ENCODE measurements at regions not wholly inside any gene's neighbourhood (a gene's known extent, or its start where the extent isn't known, plus 50 kb on each side); places are given as distances from the start of the nearest gene placed in this dataset.

DNA sequence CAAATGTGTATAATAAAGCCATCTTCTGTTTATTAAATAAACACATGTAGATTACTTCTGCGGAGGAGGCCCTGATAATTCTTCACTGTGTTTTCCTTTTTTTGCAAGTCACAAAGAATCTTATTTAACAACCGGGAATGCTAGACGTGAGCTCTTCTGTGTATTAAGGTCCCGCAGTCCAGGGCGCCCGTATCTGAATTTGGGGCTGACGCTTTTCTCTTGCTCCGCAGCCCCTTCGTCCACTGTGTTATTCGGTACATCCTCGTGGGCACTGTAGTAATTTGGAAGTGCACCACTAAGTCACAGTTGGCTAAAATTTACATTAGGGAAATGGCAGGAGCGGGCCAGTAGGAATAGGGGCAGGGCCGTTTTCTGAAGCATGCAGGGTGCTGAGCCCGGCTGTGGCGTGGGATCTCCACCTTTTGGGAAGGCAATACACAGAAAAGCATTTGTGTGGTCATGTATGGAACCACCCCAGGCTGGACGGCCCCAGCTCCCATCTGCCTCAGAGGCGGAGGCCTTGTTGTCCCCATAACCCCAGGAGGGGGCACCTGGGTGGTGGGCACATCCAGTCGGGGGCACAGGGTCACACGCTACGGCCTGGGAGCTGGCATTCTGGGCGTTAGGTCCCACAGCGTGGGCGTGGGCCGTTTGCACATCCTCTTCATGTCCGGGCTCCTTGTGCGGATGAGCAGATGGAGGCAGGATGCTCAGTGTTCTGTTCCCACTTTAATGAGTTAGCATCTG, 258.7 kb upstream of the IRX4 start:
- Mint-ChIP-seq H3K27me3 (ENCODE audit: unreplicated experiment) (no peaks in the 10 kb centered on the region), H3K4me1 (ENCODE audit: unreplicated experiment) (no peaks in the 10 kb centered on the region), H3K4me3 (ENCODE audit: unreplicated experiment) (no peak overlapping the region)

DNA sequence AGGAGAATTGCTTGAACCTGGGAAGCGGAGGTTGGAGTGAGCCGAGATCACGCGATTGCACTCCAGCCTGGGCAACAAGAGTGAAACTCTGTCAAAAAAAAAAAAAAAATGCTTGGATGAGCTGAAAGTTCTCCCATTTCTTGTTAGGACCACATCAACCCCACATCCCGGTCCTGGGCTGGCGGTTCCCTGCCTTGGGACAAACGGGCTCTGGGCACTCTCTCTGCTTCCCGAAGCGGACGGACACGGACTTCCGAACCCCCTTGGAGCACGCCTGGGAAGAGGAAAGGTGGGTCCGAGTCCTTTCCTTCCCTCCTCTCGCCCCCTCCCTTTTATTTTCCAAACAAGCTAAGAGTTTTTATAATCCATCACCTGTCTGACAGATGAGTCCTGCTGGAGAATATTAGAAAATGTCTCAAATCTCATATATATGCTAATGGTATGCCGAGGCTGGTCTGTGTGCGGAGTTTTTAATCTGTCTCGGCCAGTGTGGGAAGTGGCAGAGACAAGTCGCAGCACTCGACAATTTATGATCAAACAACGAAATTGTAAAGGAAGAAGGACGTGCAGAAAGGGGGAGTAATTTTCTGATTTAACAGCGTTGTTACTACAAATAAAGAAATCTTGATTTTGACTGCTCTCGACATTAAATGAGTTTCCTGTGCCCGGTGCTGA, 257.9 kb upstream of the IRX4 start:
- Mint-ChIP-seq H3K27ac (ENCODE audit: unreplicated experiment) (no peak overlapping the region), H3K36me3 (ENCODE audit: unreplicated experiment) (no peaks in the 10 kb centered on the region), H3K4me3 (ENCODE audit: unreplicated experiment) (no peak overlapping the region), H3K4me1 (ENCODE audit: unreplicated experiment) (peaks cover 5% of the 10 kb centered on the region), H3K9me3 (ENCODE audit: unreplicated experiment) (peaks cover 4% of the 10 kb centered on the region), H3K27me3 (ENCODE audit: unreplicated experiment) (no peaks in the 10 kb centered on the region)
- TF ChIP-seq, protein P1, sequence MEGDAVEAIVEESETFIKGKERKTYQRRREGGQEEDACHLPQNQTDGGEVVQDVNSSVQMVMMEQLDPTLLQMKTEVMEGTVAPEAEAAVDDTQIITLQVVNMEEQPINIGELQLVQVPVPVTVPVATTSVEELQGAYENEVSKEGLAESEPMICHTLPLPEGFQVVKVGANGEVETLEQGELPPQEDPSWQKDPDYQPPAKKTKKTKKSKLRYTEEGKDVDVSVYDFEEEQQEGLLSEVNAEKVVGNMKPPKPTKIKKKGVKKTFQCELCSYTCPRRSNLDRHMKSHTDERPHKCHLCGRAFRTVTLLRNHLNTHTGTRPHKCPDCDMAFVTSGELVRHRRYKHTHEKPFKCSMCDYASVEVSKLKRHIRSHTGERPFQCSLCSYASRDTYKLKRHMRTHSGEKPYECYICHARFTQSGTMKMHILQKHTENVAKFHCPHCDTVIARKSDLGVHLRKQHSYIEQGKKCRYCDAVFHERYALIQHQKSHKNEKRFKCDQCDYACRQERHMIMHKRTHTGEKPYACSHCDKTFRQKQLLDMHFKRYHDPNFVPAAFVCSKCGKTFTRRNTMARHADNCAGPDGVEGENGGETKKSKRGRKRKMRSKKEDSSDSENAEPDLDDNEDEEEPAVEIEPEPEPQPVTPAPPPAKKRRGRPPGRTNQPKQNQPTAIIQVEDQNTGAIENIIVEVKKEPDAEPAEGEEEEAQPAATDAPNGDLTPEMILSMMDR (IDR thresholded peaks at IDR 0.05): no peak
- no peak for DNase-seq (ENCODE audit: extremely low spot score, unreplicated experiment)

More for the DNA sequence above, 258.7 kb upstream of the IRX4 start:
- DNase-seq (ENCODE audit: extremely low spot score, unreplicated experiment): no peak
- Mint-ChIP-seq H3K36me3 (ENCODE audit: unreplicated experiment) (no peaks in the 10 kb centered on the region), H3K9me3 (ENCODE audit: unreplicated experiment) (peaks cover 2% of the 10 kb centered on the region), H3K27ac (ENCODE audit: unreplicated experiment) (no peak overlapping the region)
- TF ChIP-seq, protein P1 (IDR thresholded peaks at IDR 0.05): no peak

DNA sequence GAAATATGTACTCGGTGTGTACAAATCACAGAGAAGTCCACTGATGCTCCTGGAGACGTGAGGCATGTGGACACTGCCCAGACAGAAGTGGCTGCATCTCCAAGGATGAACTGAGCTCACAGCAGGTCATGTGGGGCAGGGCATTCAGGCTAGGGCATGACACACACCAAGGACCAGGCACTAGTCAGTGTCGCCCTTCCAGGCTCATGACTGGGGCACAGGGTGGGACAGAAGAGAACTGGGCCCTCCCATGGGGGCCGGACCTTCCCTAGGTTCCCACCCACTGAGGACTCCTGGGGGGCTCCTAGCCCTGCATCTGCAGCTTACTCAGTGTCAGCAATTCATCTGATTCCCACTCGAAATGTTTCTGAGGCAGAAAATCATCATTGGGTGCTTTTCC, 256.8 kb upstream of the IRX4 start:
- Mint-ChIP-seq H3K4me1 (ENCODE audit: unreplicated experiment) (peaks cover 13% of the 10 kb centered on the region), H3K4me3 (ENCODE audit: unreplicated experiment) (no peak overlapping the region), H3K27ac (ENCODE audit: unreplicated experiment) (no peak overlapping the region), H3K9me3 (ENCODE audit: unreplicated experiment) (peaks cover 4% of the 10 kb centered on the region), H3K27me3 (ENCODE audit: unreplicated experiment) (no peaks in the 10 kb centered on the region), H3K36me3 (ENCODE audit: unreplicated experiment) (no peaks in the 10 kb centered on the region)
- DNase-seq (ENCODE audit: extremely low spot score, unreplicated experiment): no peak
- TF ChIP-seq, protein P1 (IDR thresholded peaks at IDR 0.05): no peak

DNA sequence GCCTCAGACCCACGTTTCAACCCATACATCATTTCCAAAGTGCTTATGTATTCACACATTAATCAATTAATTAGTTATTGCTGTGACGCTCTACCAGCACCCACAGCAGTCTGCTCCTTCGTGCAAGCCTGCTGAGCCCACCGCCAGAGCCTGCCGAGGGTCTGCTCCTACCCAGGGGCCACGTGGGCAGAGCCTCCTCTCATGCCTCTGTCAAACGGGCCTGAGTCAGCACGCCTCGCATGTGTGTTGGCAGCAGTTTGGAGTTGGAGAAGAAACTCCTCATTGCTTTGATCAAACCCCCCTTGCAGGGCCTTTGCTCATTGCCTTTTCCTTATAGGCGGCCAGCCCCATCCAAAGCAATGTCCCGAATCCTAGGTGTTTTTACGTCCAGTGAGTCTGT, 256.2 kb upstream of the IRX4 start:
- Mint-ChIP-seq H3K4me3 (ENCODE audit: unreplicated experiment) (no peak overlapping the region), H3K27me3 (ENCODE audit: unreplicated experiment) (no peaks in the 10 kb centered on the region), H3K9me3 (ENCODE audit: unreplicated experiment) (peaks cover 4% of the 10 kb centered on the region), H3K36me3 (ENCODE audit: unreplicated experiment) (no peaks in the 10 kb centered on the region), H3K27ac (ENCODE audit: unreplicated experiment) (no peak overlapping the region), H3K4me1 (ENCODE audit: unreplicated experiment) (peaks cover 15% of the 10 kb centered on the region)
- TF ChIP-seq, protein P1 (IDR thresholded peaks at IDR 0.05): no peak
- no peak for DNase-seq (ENCODE audit: extremely low spot score, unreplicated experiment)

DNA sequence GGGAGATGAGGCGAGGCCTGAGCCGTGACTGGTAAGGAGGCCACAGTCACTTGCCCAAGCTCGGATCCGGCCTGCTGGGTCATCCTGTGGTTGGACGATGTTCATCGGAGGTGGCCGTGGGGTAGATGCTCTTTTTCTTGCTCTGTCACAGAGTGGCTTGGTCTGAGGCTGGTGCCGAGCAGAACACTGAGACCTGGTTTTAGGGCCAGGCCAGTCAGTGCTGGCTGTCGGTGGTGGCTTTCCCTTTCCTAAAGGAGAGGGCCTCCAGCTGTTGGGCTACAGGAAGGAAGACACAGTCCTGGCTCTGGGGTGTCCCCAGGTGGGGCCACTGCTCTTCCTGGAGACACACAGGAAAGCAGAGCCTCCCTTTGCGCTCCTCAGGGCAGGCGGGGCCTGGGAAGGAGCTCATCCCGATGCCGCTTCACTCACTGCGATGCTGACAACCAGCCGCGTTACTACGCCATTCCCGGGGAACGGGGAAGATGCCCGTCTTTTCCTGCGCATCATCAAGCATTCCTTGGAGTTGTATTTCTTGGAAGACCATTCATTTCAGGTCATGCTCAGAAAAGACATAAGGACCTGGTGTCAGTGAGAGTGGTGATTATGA, 254.8 kb upstream of the IRX4 start:
- no peak overlapping the region for H3K4me3 Mint-ChIP-seq (ENCODE audit: unreplicated experiment)
- TF ChIP-seq, protein P1 (IDR thresholded peaks at IDR 0.05): no peak
- H3K27me3 Mint-ChIP-seq (ENCODE audit: unreplicated experiment): no peaks in the 10 kb centered on the region
- peaks cover 4% of the 10 kb centered on the region for H3K9me3 Mint-ChIP-seq (ENCODE audit: unreplicated experiment)
- no peak overlapping the region for H3K27ac Mint-ChIP-seq (ENCODE audit: unreplicated experiment)
- no peaks in the 10 kb centered on the region for H3K36me3 Mint-ChIP-seq (ENCODE audit: unreplicated experiment)
- H3K4me1 Mint-ChIP-seq (ENCODE audit: unreplicated experiment): peaks cover 23% of the 10 kb centered on the region
- no peak for DNase-seq (ENCODE audit: extremely low spot score, unreplicated experiment)
